ENCODE measurements at regions not wholly inside any gene's neighbourhood (a gene's known extent, or its start where the extent isn't known, plus 50 kb on each side); places are given as distances from the start of the nearest gene placed in this dataset.

- no peak for TF ChIP-seq EZH2phosphoT487 (IDR thresholded peaks at IDR 0.05; ENCODE audit: borderline replicate concordance, low read length)
- no peak for TF ChIP-seq CTCF (IDR thresholded peaks at IDR 0.05; ENCODE audit: low read depth, low read length, poor library complexity, severe bottlenecking)
- Histone ChIP-seq H3K36me3 (ENCODE audit: control insufficient read depth, low read length) (no peaks in the 10 kb centered on the region), H3K27me3 (ENCODE audit: control insufficient read depth, low read length) (no peaks in the 10 kb centered on the region), H3K9me2 (replicated peaks; ENCODE audit: control insufficient read depth, low read length) (no peaks in the 10 kb centered on the region), H3K9me3 (ENCODE audit: control insufficient read depth, insufficient read depth, low read length) (no peaks in the 10 kb centered on the region), H3K4me2 (ENCODE audit: low read length) (no peak overlapping the region), H4K20me1 (ENCODE audit: control insufficient read depth, insufficient read depth, low read depth, low read length) (no peaks in the 10 kb centered on the region), H3K27ac (ENCODE audit: low read depth, low read length) (no peak overlapping the region), H3K4me1 (ENCODE audit: control insufficient read depth, low read length) (no peaks in the 10 kb centered on the region), H3F3A (ENCODE audit: control insufficient read depth, insufficient read depth) (no peaks in the 10 kb centered on the region), H3K4me3 (ENCODE audit: low read length) (no peak overlapping the region), H3K79me2 (ENCODE audit: control insufficient read depth, low read length) (no peaks in the 10 kb centered on the region)
Measured at GRCh38 chr18:22641958-22642357, 224.2 kb upstream of the CTAGE1 start.

- Histone ChIP-seq H3K9me2 (replicated peaks; ENCODE audit: control insufficient read depth, low read length) (no peaks in the 10 kb centered on the region), H3K4me3 (ENCODE audit: low read length) (no peak overlapping the region), H3K4me2 (ENCODE audit: low read length) (no peak overlapping the region), H3K4me1 (ENCODE audit: control insufficient read depth, low read length) (no peaks in the 10 kb centered on the region), H3K27me3 (ENCODE audit: control insufficient read depth, low read length) (no peaks in the 10 kb centered on the region), H3K36me3 (ENCODE audit: control insufficient read depth, low read length) (no peaks in the 10 kb centered on the region), H3F3A (ENCODE audit: control insufficient read depth, insufficient read depth) (no peaks in the 10 kb centered on the region), H3K9me3 (ENCODE audit: control insufficient read depth, insufficient read depth, low read length) (no peaks in the 10 kb centered on the region), H3K79me2 (ENCODE audit: control insufficient read depth, low read length) (no peaks in the 10 kb centered on the region), H3K27ac (ENCODE audit: low read depth, low read length) (no peak overlapping the region), H4K20me1 (ENCODE audit: control insufficient read depth, insufficient read depth, low read depth, low read length) (no peaks in the 10 kb centered on the region)
- no peak for TF ChIP-seq EZH2phosphoT487 (IDR thresholded peaks at IDR 0.05; ENCODE audit: borderline replicate concordance, low read length)
- no peak for TF ChIP-seq CTCF (IDR thresholded peaks at IDR 0.05; ENCODE audit: low read depth, low read length, poor library complexity, severe bottlenecking)
Measured at GRCh38 chr18:22643731-22644130, 226.0 kb upstream of the CTAGE1 start.

- H3K4me3 ChIP-seq (ENCODE audit: low read length), result no peak overlapping the region
- H3K9me2 ChIP-seq (replicated peaks; ENCODE audit: control insufficient read depth, low read length), result no peaks in the 10 kb centered on the region
- H3K27ac ChIP-seq (ENCODE audit: low read depth, low read length), result no peak overlapping the region
- no peaks in the 10 kb centered on the region for H3K4me1 ChIP-seq (ENCODE audit: control insufficient read depth, low read length)
- H4K20me1 ChIP-seq (ENCODE audit: control insufficient read depth, insufficient read depth, low read depth, low read length), result no peaks in the 10 kb centered on the region
- no peaks in the 10 kb centered on the region for H3K9me3 ChIP-seq (ENCODE audit: control insufficient read depth, insufficient read depth, low read length)
- no peak for TF ChIP-seq EZH2phosphoT487 (IDR thresholded peaks at IDR 0.05; ENCODE audit: borderline replicate concordance, low read length)
- TF ChIP-seq CTCF (IDR thresholded peaks at IDR 0.05; ENCODE audit: low read depth, low read length, poor library complexity, severe bottlenecking), result no peak
- no peaks in the 10 kb centered on the region for H3K36me3 ChIP-seq (ENCODE audit: control insufficient read depth, low read length)
- no peaks in the 10 kb centered on the region for H3K79me2 ChIP-seq (ENCODE audit: control insufficient read depth, low read length)
- H3K27me3 ChIP-seq (ENCODE audit: control insufficient read depth, low read length), result no peaks in the 10 kb centered on the region
- H3K4me2 ChIP-seq (ENCODE audit: low read length), result no peak overlapping the region
- H3F3A ChIP-seq (ENCODE audit: control insufficient read depth, insufficient read depth), result no peaks in the 10 kb centered on the region
Measured at GRCh38 chr18:22650247-22650646, 232.5 kb upstream of the CTAGE1 start.

GRCh38 chr18:22657619-22658018, 239.9 kb upstream of the CTAGE1 start:
- Histone ChIP-seq H3K4me1 (ENCODE audit: control insufficient read depth, low read length) (no peaks in the 10 kb centered on the region), H3K9me2 (replicated peaks; ENCODE audit: control insufficient read depth, low read length) (no peaks in the 10 kb centered on the region), H3K4me2 (ENCODE audit: low read length) (no peak overlapping the region), H3K27me3 (ENCODE audit: control insufficient read depth, low read length) (no peaks in the 10 kb centered on the region), H3F3A (ENCODE audit: control insufficient read depth, insufficient read depth) (no peaks in the 10 kb centered on the region), H3K27ac (ENCODE audit: low read depth, low read length) (no peak overlapping the region), H3K79me2 (ENCODE audit: control insufficient read depth, low read length) (no peaks in the 10 kb centered on the region), H3K36me3 (ENCODE audit: control insufficient read depth, low read length) (no peaks in the 10 kb centered on the region), H3K4me3 (ENCODE audit: low read length) (no peak overlapping the region), H4K20me1 (ENCODE audit: control insufficient read depth, insufficient read depth, low read depth, low read length) (no peaks in the 10 kb centered on the region), H3K9me3 (ENCODE audit: control insufficient read depth, insufficient read depth, low read length) (no peaks in the 10 kb centered on the region)
- TF ChIP-seq EZH2phosphoT487 (IDR thresholded peaks at IDR 0.05; ENCODE audit: borderline replicate concordance, low read length) (no peak), CTCF (IDR thresholded peaks at IDR 0.05; ENCODE audit: low read depth, low read length, poor library complexity, severe bottlenecking) (no peak)

Measured in DOHH2 (cell line).